EL (cell line): ENCODE measurements at regions not wholly inside any gene's neighbourhood (a gene's known extent, or its start where the extent isn't known, plus 50 kb on each side); places are given as distances from the start of the nearest gene placed in this dataset.
"Not testable (repeated sequence)": the region's sequence is repeated elsewhere in the genome, so short reads cannot be mapped to it uniquely, and the experiment has no call there.

Experiments used
- DNase-seq: peaks from one replicate; pipeline ENCODE4 v3.0.0-alpha.2; 2016

DNA sequence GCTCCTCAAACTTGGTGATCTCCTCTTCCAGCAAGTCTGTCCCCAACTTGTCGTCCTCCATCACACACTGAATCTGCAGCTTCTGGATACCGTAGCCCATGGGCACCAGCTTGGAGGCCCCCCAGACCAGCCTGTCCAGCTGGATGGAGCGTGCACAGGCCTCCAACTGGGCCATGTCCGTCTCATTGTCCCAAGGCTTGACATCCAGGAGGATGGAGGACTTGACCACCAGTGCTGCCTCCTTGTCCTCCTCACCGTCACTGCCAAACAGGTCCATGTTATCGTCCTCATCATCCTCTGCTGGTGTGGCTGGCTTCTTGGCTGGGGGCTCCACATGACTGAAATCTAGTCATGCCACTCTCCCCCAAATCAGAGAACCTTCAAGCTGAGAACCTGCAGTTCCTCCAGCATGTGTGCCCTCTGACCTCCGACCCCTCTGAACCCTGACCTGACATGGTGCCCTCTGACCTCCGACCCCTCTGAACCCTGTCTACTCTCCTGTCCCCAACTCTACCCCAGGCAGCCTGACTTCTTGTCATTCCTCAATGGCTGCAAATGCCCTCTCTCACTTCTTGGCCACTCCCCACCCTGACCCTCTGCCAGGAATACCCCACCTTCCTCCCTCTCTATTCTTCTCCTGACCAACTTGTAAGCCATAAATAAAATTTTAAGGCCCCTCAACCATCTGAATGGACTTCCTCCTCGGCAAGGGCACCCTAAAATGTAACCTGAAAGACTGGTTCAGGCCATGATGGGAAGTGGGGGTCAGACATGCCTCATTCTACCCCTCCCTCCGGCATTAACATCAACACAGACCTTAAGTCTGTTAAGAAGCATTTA is 275.7 kb upstream of the C1orf174 start:
- no peak for DNase-seq

DNA sequence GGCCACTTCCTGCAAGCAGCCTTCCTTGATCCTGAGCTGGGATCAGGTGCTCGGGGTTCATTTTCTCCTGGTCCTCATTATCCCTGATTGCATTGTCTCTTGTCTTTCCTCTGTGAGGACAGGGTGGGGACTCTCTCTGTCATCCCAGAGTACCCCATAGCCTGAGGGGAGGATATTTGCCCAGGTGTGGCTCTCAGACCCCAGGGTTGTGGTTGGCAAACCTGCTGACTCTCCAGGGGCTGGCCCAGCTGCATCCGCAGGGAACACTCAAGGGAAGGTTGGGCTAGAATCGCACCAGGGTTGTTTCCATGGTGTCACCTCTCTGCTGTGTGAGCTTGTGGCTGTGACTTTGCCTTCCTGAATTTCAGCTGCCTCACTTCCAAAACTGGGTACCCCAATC is 276.8 kb upstream of the C1orf174 start:
- no peak for DNase-seq

DNA sequence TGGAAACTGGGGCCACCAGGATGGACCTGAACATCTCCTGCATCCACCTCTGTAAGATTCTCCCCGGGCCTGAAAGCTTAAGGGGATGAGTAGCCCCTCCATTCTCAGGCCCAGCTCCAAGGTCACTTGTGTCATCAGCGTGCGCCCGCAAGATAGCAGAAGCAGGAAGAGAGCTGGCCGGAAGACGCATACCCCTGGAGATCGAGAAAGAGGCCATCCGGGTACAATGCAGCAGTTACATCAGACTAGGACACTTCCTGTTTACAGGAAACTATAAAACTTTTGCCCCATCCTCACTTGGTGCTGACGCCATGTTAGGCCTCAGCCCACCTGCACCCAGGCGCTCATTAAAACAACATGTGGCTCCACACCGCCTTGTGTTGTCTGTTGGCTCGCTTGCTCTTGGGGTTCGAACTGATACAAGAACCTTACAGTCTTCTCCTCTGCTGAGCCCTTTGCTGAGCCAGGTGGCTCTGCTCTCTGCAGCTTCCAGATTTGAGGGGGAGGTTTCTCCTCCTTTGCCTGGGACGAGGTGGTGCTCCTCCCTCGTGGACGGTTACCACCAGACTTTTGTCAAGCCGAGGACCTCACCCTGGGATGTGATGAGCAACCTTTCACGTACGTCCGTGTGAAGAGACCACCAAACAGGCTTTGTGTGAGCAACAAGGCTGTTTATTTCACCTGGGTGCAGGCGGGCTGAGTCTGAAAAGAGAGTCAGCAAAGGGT is 277.5 kb upstream of the C1orf174 start:
- DNase-seq: no peak

DNA sequence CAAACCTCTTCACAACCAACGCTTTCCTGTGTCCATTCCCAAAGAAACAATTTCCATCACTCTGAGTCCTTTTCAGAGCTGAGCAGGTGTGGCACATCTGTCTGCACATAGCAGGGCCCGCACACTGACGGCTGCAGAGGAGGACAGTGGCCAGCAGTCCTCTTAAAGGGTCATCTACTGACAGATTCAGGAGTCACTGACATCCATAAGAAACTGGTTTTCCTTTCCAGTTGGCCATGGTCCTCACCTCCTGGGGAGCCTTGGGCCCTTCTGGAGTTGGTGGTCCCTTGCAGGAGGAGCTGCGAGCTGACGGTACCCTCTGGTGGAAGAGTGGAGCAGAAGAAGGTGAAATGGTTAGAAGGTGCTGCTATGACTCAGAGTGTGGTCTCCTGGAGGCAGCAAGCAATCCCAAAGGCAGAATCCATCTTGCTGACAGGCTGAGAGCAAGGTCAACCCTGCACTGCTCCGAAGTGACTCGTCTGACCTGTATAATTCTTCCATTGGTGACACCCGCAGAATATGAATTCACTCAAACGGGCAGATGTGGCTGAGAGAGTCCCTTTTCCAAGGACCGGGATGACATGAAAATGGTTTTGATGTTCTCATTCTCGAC is 278.5 kb upstream of the C1orf174 start:
- DNase-seq: no peak

DNA sequence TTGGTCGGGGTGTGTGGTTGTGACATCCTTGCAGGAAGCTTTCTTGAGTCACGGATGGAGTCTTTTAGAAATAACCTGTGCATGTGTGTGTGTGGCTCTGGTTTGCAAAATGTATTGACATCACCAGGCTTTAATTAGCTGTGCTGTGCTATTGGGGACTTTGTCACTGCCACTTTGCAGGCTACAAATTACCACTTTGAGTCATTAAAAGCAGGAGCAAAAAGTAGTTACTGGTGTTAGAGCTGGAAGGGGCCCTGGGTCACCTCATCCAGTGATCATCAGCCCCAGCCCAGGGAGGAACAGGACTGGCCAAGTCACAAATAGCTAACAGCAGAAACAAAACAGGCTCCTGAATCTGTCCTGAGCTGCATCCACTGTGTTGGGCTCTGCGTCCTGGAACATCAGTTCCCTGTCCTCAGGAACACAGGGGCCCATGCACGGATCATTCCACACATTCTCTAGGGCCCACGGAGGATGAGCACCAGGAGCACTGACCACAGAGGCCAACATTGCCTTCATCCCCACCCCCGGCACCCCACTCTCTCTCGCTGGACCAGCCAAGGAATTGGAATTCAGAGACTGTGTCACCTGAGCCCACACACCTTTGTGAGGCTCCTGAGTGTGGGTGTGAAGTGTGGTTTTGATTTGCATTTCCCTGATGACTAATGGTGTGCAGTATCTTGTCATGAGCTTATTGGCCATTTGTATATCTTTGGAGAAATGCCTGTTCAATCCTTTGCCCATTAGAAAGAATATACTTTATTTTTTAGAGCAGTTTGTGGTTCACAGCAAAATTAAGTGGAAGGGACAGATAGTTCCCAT is 280.1 kb upstream of the C1orf174 start:
- no peak for DNase-seq

DNA sequence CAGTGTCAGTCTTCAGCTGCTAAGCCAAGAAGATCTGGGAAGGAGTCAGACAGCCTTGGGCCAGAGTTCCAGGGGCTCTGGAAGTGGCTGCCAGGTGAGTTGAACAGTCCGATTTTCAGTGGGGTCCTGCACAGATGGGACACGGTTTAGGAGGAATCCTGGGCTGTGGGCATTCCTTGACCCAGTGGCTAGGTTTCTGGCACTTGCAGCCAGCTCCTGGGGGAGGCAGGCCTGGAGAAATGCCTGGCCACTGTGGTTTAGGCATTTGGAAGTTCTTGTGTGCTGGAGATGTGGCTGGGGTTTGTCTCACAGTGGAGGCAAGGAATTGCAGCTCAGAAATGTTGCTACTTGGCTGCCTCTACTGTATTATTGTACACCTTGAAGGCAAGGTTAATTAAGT is 286.4 kb upstream of the C1orf174 start:
- not testable (repeated sequence) for DNase-seq

DNA sequence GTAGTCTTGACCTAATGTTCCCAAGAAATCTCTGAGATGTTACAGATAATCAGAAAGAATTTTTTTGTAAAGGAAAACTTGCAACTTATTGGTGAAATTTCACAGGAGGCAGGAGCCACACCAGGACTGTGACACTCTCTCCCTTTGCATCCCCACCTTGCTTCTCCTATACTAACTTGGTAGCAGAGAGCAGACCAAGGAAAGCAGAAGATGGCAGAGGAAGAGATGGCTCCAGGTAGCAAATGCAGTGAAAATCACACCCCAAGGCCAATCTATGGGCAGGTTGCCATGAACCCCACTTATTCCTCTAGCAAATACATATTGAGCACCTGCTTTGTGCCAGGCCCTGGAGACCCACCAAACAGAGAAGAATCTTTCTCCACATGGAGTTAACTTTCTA is 303.4 kb upstream of the C1orf174 start:
- no peak for DNase-seq

DNA sequence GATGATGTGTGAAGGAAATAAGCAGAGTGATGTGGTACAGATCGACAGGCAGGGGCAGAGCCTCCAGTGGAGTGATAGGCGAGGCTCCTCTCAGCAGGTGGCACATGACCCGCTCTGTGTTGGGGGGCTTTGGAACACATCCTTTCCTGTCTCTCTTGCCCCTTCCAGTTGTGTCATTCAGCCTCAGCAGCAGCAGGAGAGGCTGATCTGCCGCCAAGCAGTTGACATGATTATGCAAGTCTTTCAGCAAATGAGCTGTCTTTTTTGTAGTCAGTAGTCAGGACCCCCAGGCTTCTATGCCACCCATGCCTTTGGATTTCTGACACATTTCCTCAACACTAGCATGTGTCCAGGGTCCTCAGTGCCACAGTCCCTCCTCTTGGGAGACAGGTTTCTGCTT is 307.1 kb upstream of the C1orf174 start:
- DNase-seq: no peak

DNA sequence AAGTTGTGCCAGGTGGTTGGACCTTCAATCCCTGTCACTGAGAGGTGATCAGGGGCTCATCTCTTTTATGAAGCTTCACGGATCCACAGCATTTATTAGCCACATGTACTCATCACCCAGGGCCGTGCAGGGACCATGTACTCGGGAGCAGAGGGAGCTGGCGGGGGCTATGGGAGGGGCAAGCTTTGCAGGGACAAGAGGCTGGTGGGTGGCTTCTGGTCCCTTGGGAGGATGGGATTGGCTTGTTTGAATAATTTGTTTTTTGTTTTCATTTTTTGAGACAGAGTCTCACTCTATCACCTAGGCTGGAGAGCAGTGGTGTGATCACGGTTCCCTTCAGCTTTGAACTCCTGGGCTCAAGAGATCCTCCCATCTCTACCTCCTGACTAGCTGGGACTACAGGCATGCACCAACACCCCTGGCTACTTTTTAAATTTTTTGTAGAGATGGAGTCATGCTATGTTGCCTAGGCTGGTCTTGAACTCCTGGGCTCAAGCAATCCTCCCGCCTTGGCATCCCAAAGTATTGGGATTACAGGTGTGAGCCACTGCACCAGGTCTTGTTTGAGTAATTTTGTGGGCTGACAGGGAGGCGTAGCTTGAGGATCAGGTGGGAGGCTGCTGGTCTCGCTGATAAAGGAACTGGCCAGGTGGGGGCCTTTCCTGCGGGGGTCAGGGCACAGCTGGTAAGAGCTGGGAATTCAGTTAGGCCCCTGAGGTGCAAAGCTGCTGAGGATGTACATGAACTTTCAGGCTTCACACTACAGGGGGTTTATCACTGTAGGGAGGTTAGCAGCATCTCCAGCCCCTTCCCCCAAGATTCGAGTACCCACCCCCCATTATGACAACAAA is 308.0 kb upstream of the C1orf174 start:
- DNase-seq: no peak

DNA sequence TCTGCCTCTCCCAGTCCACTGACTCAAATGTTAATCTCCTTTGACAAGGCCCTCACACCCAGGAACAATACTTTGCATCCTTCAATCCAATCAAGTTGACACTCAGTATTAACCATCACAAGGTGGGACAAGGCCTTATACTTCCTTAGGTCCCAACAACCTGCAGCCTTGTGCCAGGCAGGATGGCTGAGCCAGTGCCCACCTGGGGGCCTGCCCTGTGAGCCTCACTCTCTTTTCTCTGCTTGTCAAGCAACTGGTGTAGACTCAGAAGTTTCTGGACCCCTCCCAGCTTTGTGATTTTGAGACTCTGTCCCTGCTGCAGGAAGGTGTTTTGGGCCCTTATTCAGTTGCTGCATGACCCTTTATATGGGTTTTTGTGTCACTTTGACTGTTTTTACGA is 310.0 kb upstream of the C1orf174 start:
- no peak for DNase-seq

DNA sequence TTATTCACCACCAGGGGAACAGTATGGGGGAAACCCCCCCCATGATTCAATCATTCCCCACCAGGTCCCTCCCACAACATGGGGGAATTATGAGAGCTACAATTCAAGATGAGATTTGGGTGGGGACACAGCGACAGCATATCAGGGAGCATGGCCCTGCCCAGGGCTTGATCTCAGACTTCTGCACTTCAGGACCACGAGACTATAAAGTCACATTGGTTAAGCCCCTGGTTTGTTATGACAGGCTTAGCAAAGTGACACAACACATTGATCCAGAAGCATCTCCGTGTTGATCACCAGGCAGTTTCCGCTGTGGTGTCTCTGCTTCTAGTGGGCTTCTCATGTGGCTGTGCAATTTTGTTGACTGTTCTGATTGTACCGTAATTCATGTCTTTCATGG is 312.7 kb upstream of the C1orf174 start:
- DNase-seq: no peak

DNA sequence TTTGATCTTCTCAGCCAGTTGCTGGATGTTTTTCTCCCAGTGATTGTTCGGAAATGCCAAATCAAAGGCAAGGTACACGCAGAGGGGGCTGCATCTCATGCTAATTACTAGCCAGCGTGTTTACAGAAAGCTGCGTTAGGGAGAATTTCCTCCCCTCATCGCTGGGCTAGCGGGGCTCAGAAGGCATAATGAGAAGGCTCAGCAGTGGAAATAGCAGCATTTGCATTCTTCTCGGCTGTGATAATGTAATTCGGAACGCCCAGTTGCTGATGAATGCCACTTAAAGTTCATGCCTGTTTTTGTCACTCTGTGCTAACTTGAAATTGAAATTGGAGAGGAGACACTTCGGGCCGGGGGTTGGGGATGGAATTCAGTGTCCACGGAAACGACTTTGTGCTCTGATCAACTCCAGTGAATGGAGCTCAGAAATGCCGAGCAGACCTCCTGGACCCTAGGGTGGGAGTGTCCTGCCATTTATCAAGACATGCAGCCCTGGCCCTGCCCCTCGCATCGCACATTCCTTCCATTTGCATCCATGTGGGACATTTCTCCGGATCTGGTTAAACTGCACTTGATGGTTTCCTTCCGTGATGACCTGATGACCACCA is 313.4 kb upstream of the C1orf174 start:
- DNase-seq: no peak

DNA sequence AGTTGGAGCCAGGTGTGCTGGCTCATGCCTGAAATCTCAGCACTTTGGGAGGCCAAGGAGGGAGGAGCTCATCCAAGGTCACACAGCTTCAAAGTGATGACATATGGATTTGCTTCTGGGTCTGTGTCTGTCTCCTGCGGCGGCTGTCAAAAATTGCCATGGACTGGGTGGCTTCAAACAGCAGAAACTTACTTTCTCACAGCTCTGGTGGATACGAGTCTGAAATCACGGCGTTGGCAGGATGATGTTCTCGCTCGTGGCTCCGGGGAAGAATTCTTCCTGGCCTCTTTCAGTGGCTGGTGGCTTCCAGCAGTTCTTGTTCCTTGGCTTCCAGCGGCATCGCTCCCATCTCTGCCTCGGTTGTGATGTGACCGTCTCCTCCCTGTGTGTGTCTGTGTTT is 314.8 kb upstream of the C1orf174 start:
- DNase-seq: no peak

DNA sequence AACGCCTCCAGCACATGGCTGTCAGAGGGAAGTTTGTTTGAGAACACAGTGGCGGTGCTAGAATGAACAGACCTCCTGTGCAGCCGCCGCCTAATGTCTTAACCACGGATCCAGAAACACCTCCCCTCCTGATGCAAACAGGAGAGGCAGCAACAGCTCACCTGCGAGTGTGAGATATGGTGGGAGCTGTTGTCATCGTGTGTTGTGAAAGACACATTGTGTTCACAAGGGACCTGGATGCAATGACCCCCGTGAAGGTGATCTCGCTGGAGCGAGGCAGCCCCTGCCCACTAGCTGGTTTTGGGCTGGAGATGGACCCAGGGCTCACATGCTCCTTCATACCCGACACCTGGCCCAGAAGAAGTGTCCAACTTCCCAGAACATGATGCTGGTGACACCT is 315.3 kb upstream of the C1orf174 start:
- no peak for DNase-seq

DNA sequence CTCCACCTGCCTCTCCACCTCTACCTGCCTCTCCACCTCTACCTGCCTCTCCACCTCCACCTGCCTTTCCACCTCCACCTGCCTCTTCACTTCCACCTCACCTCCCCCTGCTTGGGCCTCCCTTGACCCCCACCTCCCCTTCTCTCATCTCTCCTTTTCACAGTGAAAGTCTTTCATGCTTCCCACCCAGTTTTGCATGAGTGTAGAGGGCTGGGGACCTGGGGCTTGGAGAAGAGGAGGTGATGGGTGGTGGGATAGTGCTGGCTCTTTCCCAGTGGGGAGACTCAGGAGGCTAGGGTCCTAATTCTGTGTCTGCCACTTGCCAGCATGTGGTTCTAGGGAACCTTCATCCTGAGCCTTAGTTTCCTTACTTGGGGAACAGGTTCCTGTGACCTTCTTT is 316.2 kb upstream of the C1orf174 start:
- DNase-seq: no peak

DNA sequence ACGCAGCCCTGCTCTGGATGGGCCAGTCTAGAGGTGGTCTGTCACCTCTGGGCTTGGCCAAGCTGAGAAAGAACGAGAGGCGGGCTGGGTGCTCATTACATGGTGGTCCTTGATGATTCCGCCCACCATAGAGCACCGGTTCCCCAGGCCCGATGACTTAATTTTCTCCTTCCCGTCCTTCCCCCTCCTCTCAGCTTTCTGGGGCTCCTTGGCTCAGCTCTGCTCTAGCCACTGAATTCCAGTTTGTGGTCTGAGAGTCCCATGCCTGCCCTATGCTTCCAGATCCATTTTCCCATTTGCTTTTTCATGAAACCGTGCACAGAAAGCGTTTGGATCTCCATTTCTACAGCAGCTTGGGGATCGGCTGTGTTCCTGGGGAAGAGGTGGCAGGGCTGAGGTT is 318.5 kb upstream of the C1orf174 start:
- DNase-seq: no peak

DNA sequence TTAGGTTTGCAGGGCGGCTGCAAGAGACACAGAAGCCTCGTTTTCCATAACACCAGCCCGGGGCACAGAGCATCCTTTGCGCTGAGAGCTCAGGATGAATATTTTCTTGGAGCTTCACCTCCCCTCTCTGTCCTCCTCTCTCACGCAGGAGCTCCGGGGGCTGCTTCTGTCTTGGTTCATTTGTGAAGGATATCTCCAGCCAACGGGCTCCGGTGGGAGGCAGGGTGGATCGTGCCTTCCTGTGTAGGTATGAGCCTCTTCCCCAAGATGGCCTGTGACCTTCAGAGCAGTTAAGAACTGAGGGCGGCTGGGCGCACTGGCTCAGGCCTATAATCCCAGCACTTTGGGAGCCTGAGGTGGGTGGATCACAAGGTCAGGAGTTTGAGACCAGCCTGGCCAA is 319.0 kb upstream of the C1orf174 start:
- no peak for DNase-seq

DNA sequence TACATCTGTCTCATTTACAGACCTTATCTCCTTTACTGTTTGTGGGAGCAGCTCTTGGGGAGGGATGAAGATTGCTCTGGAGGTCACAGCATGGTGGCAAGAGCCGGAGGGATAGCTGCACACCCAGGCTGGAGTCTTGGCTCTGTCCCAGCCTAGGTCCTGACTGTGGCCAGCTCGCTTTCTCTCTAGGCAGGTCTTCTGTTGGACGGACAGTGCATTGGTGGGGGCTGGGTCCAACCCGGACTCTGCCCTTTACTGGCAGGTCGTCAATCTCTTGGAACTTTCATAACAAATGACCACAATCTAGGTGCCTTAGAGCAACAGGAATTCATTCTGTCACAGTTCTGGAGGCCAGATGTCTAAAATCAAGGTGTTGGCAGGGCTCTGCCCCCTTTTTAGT is 319.8 kb upstream of the C1orf174 start:
- DNase-seq: no peak

DNA sequence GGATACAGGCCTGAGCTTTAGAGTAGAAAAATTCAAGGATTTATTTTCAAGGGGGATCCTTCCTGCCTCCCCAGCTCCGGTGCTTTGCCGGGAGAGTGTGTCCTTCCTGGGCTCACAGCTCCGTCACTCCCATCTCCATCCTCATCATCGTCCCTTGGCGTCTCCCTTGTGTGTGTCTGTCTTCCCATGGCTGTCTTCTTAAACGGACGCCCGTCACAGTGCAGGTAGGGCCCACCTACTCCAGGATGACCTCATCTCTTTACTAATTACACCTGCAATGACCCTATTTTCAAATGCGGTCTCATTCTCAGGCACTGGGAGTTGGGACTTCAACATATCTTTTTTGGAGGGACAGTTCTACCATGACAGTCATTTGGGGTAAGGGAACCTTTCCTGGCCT is 320.3 kb upstream of the C1orf174 start:
- no peak for DNase-seq

DNA sequence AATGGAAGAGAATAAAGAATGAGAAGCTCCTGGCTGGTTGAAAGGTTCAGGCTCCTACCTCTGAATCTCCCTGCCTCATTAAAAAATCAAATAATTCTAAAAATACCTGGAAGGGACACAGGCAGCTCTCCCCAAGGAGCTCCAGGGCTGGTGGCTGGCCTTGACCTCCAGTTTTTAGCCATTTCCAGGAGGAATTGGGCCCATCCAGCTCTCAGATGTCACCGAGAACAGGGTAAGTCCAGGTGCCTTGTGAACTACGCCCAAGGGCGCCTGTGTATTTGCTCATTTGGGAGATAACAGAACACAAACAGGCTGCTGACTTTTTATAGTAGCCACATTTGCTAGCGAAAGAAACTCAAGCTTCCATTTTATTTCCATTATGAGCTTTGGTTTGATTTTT is 321.0 kb upstream of the C1orf174 start:
- DNase-seq: no peak

DNA sequence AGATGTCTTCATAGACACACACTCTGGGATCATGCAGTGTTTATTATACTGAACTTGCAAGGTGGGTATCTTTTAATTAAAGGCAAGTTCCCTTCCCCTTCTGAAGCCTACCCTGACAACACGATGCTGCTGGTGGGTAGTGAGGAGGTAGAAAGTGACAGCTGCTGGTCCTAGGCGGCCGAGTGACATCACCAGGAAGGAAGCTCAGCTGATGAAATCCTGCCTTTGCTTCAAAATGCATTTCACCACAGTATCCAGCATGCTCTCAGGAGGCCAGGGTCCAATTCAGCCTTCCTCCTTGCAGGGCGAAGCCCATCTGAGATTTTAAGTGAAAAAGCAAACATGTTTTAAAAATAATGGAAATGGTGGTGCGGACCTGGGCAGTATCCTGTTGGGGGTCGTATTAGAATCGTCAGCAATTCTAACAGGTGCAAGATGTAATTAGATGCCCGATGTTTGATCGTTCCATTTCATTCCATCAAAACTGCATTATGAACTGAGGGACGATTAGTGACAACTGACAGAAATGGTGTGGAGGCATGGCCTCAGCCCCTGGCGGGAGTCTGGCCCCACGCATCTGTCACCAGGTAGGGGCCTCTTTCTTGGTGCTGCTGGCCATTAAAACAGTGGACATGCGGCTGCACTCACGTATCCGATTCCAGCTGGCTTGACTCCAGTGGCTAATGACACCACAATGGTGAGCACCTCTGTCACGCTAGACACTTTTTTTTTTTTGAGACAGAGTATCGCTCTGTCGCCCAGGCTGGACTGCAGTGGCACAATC is 324.8 kb upstream of the C1orf174 start:
- no peak for DNase-seq
